GM18507 (cell line): ENCODE measurements at regions not wholly inside any gene's neighbourhood (a gene's known extent, or its start where the extent isn't known, plus 50 kb on each side); places are given as distances from the start of the nearest gene placed in this dataset.
"Not testable (repeated sequence)": the region's sequence is repeated elsewhere in the genome, so short reads cannot be mapped to it uniquely, and the experiment has no call there.

Experiments used
- DNase-seq: peaks from one replicate; pipeline ENCODE4 v3.0.0; 2011; ENCODE audit warnings: low read depth; ENCODE audit not compliant: insufficient read length; ENCODE audit errors: extremely low spot score
- FAIRE-seq: peaks from 2 replicates; lab custom pipeline; 2011; peaks lifted over from hg19 to GRCh38; lab: Jason Lieb, UNC

DNA sequence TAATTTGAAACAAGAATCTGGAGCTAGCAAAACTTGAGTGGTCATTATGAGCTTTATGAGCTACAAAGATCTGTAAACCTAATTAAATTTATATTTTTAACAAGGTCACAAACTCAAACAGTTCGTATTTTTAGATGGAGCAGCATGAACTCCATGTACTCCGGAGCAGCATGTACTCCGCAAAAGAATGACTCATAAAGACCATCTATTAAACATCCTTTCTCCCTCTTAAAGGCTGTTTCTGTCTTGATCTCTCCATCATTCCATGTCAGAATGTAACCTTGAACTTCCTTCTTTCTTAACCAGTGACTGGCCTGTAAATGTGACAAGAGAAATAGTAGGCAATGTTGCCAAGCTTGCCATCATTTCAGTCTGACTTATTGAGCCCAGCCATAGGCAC lies 696.9 kb downstream of the ZNF385D start:
- FAIRE-seq, result no peak

DNA sequence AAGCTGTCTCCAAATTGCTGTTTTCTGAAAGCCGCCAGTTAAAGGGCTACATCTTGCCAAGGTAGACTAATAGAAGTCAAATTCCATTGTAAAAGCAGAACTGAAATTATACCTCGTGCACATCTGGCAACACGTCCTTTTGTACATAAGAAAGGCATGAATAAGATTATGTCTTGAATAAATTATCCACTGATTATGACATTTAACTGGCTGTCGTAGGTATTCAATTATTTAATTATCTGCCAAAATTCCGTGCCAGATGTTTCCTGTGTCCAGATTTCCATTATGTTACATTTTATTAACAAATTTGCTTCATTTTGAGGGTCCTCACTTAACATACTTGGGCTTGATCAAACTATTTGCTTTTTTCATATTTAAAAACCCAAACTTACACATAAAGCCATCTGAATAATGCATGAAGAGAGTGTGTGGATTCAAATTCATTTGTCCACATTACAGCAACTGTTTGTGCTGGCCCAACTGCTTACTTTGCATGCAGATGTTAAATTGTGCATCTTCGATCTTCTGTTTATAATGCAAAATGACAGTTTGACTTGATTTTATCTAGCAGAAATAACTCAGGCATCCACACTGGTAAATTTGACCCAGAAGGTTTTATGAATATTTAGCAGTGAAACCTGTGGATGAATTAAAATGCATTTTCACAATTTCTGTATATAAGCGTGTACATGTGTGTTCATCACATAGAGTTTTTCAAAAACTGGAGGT lies 701.5 kb downstream of the ZNF385D start:
- DNase-seq (no peak), FAIRE-seq (no peak)

More for the DNA sequence above, 696.9 kb downstream of the ZNF385D start:
- no peak for DNase-seq

DNA sequence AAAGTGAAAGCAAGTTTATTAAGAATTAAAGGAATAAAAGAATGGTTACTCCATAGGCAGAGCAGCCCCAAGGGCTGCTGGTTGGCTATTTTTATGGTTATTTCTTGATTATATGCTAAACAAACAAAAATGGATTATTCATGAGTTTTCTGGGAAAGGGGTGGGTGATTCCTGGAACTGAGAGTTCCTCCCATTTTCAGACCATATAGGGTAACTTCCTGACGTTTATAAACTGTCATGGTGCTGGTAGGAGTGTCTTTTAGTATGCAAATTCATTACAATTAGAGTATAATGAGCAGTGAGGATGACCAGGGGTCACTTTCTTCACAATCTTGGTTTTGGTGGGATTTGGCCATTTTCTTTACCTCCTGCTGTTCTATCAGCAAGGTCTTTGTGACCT lies 707.9 kb downstream of the ZNF385D start:
- DNase-seq, result no peak
- no peak for FAIRE-seq

DNA sequence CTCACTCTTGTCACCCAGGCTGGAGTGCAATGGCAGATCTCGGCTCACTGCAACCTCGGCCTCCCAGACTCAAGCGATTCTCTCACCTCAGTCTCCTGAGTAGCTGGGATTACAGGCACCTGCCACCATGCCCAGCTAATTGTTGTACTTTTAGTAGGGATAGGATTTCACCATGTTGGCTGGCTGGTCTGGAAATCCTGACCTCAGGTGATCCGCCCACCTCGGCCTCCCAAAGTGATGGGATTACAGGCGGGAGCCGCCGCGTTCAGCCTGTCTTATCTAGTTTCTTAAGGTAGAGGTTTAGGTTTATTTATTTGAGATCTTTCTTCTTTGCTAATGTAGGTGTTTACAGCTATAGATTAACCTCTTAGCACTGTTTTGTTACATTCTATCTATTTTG lies 708.8 kb downstream of the ZNF385D start:
- DNase-seq (no peak), FAIRE-seq (no peak)

DNA sequence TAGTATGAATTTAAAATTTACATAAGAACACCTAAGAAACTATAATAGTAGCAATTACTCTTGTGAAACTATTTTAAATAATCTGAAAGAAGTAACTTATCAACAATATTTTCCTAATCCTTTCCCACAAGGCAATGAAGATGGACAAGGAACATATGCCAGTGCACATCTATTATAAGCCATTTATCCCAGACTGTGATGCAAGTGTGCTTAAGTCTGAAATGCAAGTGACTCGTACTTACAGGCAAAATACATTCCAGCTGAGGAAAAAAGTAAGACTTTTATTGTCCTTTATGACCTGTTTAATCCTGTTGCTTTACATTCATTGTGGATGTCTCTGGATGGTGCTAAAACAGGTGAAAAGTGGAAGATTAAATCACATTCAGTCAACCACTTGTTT lies 709.4 kb downstream of the ZNF385D start:
- FAIRE-seq (no peak), DNase-seq (no peak)

DNA sequence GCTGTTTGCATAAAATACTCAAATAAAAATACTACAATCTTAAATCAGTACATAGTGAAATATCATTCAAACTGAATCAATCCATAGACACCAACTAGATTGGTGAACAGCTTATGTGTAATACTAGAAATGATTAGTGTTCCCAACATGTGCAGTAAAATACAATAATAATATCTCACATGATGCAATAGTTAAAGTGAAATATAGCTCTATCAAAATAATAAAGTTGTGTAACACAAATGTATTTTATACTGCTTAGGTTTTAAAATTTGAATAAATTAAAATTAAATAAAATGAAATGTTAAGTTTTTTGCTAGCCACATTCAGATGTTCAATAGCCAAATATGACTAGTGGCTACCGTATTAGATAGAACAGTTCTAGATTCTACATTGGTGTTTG lies 714.1 kb downstream of the ZNF385D start:
- FAIRE-seq (no peak), DNase-seq (no peak)

DNA sequence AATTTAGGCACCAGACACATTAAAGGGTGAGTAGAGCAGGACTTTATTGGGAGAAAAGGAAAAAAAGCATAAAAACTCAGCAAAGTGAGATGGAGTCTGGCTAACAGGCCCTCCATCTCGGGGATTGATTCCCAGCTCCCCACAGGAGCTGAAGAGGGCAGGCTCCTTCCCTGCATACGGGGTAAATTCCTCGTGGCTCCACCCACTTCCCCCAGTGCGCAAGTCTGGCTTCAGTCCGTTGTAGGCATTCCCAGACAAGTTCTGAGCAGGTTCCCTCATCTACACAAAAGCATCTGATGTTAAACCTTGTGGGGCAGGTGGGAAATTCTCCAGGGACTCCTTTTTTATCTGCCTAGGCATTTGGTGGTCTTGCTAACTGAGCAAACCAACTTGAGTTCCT lies 722.6 kb downstream of the ZNF385D start:
- DNase-seq (no peak), FAIRE-seq (no peak)

DNA sequence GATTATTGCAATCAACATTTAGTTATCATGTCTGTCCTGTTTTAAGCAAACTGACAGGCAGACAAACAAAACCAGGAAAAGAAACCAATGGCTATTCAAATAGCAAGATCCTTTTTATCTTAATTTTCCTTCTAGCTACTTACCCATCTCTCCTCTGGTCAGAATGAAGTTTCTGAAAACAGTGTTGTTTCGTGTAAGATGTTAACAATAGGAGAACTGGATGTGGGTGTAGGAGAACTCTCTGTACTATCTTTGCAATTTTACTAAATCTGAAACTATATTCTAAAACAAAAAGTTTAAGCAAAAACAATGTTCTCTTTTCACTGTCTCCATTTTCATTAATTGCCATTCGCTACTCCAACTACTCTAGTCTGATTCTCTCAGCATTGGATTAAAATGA lies 726.4 kb downstream of the ZNF385D start:
- FAIRE-seq (no peak), DNase-seq (no peak)

DNA sequence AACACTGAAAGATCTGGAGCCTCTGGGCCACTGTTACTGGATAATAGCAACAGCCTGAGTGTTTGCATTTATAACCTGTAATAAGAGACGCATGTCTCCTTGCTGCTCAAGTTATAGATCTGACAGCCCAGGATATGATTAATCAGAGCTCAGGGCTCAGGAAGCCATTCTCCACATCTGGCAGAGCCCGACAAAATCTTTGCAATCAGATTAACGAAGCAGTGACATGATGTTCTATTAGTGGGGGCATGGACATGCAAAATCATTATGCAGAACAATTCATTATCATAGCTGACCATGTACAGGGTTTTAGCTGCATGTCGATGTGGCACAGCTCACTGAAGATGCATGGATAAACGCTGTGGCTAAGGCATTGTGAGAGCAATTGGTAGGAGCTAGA lies 730.3 kb downstream of the ZNF385D start:
- DNase-seq (no peak), FAIRE-seq (no peak)

DNA sequence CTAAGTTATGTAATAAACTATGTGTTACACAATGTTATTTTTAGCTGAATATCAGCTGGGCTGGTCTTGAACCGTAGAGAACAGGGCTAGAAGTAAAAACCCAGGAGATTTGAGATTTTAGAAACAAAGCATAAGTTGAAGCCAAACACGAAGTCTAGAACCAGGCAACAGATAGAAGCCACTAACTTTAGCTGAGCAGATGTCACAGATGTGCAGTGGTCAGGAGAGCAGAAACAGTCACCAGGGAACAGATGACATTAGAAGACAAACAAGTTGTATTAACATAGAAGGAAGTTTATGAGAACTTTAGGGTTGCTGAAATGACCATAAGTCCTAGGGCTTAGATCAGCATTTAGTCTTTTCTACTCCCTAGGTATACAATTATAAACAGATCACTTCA lies 731.0 kb downstream of the ZNF385D start:
- DNase-seq (no peak), FAIRE-seq (no peak)

DNA sequence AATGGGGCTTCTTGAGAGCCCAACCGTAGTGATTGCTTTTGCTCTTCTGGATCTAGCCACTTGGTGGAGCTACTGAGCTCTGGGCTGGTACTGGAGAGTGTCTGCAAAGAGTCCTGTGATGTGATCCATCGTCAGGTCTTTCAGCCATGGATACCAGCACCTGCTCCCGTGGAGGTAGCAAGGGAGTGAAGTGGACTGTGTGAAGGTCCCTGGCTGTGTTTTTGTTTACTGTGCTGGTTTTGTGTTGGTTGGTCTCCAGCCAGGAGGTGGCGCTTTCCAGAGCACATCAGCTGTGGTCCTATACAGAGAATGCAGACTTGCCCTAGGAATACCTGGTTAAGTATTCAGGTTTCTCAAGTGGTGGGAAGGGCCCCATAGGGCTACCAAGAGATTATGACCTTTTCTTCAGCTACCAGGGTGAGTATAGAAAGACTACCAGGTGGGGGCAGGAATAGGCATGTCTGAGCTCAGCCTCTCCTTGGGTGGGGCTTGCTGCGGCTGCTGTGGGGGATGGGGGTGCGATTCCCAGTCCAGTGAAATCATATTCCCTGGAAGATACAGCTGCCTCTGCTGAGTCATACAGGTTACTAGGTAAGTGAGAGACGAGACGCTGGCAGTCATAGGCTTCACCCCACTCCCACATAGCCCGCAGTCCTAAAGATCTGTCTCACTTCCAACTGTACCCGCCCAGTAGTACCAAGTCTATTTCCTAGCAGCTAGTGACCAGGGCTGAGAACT lies 733.7 kb downstream of the ZNF385D start:
- FAIRE-seq, result no peak

DNA sequence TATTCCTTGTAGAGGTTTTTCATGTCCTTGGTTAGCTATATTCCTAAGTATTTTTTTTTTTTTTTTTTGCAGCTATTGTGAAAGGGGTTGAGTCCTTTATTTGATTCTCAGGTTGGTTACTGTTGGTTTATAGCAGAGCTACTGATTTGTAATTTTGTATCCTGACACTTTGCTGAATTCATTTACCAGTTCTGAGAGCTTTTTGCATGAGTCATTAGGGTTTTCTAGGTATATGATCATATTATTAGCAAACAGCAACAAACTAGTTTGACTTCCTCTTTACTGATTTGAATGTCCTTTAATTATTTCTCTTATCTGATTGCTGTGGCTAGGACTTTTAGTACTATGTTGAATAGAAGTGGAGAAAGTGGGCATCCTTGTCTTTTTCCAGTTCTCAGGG lies 737.4 kb downstream of the ZNF385D start:
- FAIRE-seq (no peak), DNase-seq (no peak)

More for the DNA sequence above, 733.7 kb downstream of the ZNF385D start:
- DNase-seq, result no peak

DNA sequence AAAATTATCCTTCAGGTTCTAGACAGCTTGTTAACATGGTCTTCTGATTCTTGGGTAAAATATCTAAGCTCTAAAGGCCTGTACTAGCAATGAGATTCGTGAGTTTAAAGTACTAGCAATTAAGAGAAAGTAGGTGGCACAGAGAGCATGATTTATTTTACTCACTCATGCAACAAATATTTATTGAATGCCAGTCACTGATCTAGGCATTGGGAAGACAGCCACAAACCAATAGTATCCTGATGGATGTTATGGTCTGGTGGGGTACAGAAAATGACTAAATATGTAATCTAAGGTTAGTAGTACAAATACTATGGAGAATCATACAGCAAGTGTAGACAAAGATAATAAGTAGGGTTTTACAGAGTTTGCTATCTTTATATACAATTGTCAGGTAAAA lies 751.3 kb downstream of the ZNF385D start:
- DNase-seq (no peak), FAIRE-seq (no peak)

DNA sequence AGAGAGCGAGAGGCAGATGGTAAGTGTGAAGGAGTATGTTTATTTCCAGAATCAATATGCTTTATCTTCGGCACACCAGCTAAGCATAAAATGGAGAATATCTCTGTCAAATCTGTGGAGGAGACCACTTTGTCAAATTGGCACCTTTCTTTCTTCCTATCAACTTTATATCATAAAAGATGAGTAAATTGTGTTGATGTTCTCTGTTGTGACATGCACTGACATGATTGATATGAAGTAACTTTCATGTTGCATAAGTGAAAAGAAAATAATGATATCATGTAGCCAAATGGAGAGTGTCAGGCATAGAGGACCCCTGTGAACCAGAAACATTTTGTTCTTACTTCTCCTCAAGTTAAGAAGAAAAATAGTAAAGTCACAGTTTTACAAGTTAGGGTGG lies 753.8 kb downstream of the ZNF385D start:
- FAIRE-seq, result no peak
- DNase-seq, result no peak

DNA sequence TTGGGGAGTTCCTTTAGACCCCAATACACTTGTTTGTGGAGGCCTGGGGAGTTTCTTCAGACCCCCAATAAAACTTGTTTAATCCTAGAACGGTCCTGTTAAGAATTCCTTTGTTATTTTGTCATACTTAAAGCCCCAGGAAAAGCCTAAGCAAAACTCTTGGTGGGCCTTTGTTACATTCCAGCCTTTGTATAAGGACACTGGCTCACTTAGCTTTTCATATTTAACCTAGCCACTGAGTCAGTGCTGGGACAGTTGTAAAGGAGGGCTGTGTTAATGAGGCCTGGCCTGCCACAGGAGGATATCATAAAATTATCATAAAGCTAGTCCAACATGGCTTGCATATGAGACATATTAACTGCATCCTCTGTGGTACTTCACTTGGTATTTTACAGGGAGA lies 760.1 kb downstream of the ZNF385D start:
- DNase-seq, result no peak
- FAIRE-seq, result no peak

DNA sequence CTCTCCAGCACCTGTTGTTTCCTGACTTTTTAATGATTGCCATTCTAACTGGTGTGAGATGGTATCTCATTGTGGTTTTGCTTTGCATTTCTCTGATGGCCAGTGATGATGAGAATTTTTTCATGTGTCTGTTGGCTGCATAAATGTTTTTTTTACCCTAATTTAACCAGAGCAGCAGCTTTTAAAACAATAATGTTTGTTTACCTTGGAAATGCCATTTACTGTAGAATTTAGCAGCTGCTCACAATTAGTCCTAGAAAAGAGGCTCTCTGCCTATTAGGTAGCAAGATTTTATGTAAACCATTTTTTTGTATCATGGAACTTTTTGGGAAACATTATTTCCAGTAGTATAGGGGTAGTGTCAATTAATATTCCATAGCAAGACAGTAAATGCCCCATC lies 761.4 kb downstream of the ZNF385D start:
- not testable (repeated sequence) for FAIRE-seq, DNase-seq

DNA sequence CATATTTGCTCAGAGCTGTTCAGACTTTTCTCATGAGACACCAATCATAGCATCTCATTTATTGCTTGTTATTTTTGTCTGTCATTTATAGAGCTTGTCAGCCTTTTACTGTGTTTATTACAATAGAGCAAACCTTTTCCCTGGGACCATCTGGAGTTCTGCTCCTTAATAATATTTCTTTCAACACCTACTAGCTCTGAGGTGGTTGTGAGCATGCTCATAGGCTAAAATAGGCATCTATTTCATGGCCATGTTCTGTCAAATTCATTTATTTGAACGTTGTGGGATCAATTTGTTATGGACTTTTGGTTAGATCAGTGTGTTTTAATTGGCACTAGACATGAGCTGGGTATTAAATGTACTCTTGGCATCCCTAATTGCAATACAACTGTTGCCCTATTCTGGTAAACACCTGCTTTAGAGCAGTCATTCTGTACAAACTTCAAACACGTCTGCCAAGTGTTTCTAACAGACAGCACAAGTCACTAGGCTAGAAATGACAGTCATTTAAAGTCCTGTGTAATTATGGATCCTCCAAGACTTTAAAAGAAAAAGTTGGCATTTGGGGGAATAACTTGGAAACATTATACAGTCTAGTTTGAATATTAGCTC lies 766.3 kb downstream of the ZNF385D start:
- FAIRE-seq, result no peak
- DNase-seq, result no peak

DNA sequence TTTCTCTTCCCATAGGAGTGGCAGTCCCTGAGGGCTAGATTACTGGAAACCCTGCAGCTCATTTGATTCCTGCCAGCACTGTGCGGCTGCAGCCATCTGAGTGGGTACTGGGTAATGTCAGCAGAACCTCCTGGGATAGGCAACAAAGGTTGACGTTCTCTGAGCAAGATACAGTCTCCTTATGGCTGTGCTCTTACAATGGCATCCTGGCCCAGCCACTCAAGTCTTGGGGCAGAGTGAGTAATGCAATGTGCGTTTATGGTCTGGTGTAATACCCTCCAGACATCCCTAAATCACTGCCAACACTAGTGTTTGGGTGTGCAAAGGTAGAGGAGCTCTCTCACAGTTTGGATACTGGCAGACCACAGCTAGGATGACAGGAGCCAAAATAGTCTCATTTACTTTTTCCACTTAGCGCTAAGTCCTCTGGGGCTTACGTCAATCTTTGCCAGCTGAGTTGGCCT lies 775.8 kb downstream of the ZNF385D start:
- DNase-seq (no peak), FAIRE-seq (no peak)

DNA sequence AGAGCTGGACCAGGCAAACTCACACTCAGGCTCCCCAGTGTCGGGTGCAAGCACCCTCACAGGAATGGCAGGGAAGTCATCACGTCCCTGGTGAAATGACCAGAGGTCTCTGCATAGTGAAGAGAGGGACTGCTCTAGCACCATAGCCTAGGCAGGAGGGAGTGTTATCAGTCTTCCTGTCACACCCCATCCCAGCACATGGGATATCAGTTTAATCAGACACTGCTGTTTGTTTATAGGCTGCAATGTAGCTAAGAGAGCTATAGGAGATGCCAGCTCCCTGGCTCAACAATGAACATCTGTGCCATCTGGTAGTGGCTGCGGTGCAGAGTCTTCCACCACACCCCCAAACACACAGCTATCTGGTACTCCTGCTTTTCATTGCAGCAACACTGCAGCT lies 776.6 kb downstream of the ZNF385D start:
- no peak for FAIRE-seq
- DNase-seq, result no peak

DNA sequence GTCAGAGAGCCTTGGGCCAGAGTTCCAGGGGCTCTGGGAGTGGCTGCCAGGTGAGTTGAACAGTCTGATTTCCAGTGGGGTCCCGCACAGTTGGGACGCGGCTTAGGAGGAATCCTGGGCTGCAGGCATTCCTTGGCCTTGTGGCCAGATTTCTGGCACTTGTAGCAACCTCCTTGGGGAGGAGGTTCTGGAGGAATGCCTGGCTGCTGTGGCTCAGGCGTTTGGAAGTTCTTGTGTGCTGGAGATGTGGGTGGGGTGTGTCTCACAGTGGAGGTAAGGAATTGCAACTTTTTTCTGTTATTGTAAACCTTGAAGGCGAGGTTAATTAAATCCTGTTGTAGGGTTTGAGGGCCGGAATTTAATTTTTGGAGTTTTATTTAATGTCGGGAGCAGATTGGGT lies 780.2 kb downstream of the ZNF385D start:
- FAIRE-seq, DNase-seq: not testable (repeated sequence)

DNA sequence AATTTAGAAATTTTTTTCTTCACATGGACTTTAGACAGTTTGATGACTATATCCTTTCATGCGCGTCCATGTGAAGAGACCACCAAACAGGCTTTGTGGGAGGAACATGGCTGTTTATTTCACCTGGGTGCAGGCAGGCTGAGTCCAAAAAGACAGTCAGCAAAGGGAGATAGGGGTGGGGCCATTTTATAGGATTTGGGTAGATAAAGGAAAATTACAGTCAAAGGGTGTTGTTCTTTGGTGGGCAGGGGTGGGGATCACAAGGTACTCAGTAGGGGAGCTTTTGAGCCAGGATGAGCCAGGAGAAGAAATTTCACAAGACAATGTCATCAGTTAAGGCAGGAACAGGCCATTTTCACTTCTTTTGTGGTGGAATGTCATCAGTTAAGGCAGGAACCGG lies 781.5 kb upstream of the SGO1 start:
- not testable (repeated sequence) for FAIRE-seq, DNase-seq
